Suppressor macrophage (primary cell): ENCODE measurements at regions not wholly inside any gene's neighbourhood (a gene's known extent, or its start where the extent isn't known, plus 50 kb on each side); places are given as distances from the start of the nearest gene placed in this dataset.
"Not testable (repeated sequence)": the region's sequence is repeated elsewhere in the genome, so short reads cannot be mapped to it uniquely, and the experiment has no call there.

Experiments used
- DNase-seq, 4 experiments: peaks; one replicate each; pipeline ENCODE4 v3.0.0-alpha.2; 2020 to 2022

DNA sequence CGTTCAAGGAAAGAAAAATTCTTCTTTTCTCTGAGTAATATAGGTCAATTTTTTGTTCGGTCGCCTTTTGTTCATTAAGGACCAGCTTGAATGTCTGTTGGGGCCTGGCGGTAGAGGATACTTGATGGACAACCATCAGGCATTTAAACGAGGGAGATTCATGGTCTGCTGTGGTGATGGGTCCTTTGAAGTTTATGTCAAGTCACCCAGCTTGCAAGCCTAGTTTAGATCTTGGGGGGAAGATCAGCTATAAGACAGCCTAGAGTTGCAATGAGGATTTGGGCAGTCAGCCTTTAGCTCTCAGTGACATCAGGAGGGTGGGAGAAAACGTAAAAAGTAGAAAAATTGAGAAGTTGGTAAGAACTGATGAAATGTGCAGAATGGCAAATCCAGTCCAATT is 80.2 kb upstream of the SPRY4 start:
- no peak for DNase-seq

DNA sequence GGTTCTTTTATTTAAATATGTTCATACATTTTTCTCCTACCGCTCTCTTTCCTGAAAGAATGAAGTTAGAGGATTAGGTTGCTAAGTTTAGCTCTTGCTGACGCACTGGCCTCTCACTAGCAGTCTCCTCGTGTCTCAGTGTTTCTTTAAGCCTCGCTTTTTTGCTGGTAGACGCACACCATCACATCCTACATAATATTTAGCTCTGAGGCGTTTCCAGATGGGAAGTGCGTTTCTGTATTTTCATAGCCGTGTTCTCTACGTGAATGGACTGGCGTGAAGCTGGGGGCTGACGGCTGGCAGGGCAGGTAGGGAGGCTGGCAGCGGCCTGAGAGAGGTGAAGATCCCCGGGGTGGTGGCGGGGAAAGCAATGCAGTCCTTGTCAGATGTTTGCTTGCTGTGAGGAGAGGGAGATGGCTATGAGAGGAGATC is 79.2 kb upstream of the SPRY4 start:
- no peak for DNase-seq

GRCh38 chr5:142403583-142403982 is 78.8 kb upstream of the SPRY4 start:
- no peak for DNase-seq

DNA sequence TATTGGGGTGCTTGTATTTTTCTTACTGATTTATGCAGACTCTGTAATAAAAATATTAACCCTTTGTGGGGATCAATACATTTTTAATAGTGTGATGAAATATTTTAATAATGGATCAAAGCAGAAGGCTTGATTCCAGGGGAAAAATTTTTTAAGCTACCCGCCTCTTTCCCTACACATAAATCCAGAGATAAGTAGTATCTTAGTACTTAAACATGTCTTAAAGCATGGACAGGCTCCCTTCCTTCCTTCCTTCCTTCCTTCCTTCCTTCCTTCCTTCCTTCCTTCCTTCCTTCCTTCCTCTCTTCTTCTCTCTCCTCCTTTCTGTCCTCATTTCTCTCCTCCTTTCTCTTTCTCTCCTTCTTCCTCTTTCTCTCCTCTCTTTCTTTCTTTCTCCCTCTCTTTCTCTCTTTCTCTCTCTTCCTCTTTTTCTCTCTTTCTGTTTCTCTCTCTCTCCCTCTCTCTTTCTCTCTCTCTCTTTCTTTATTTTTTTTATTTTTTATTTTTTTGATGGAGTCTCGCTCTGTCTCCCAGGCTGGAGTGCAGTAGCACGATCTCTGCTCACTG is 78.0 kb upstream of the SPRY4 start:
- no peak for DNase-seq

DNA sequence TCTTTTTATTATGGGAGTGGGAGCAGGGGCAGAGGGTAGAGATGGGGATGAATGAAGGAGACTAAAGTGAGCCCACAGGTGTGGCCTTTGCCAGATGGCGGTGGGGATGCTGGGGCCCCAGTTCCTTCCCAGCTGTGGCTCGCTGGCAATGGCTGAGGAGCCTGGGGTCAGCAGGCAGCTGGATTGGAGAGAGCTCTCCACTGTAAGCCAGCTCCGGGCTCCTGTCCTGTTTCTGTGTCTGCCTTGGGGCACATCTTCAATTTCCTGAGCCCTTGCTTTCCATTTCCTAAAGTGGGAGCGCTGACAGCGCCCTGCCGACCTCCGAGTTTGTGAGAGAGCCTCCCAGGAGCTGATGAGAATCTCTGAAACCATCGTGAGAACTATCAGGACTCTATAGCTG is 75.6 kb upstream of the SPRY4 start:
- DNase-seq = no peak

DNA sequence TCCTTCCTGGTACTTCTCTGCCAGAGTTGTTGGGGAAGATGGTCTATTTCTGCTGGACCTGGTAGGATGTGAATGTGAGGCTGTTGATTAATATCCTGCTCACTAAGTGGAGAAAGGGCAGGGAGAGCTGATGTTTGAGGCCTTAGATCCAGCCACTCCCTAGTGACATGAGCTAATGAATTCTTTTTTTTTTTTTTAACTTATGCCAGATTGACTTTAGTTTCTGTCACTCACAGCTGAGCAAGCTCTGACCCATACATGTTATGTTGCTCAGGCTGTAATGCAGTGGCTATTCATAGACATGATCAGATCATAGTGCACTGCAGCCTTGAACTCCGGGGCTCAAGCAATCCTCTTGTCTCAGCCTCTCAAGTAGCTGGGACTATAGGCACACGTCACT is 75.1 kb upstream of the SPRY4 start:
- DNase-seq = no peak

DNA sequence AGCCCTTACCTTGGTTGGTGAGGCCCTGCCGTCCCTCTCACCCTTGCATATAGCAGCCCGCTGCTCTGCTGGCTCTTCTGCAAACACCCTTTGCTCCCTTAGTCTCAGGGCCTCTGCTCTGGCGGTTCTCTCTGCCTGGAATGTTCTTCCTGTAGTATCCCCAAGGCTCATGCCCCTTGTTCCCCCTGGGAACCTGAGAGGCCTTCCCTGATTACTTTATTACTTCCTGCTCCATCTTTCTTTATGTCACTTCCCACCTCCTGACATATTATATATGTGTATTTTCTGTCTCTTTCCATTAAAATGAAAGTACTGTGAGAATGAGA is 73.9 kb upstream of the SPRY4 start:
- DNase-seq = no peak

DNA sequence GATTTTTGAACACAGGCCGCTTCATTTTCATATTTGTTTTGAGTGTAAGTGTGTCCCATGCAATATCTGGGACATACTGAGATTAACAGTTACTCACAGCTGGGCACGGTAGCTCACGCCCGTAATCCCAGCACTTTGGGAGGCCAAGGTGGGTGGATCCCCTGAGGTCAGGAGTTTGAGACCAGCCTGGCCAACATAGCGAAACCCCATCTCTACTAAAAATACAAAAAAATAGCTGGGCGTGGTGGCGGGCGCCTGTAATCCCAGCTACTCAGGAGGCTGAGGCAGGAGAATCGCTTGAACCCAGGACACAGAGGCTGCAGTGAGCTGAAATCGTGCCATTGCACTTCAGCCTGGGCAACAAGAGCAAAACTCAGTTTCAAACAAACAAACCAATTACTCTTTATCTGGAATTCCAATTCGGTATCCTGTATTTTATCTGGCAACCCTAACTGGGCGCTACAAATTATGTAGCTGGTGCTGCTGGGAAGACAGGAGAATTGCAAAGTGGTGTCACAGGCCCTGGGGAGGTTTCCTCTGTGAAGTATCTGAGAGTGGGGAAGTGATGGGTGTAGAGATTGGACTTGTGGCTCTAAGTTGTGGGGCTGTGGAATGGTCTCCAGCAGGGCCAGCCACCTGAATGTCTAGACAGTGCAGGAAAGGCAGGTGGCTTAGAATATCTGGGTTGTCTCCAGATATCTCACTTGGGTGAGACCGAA is 73.3 kb upstream of the SPRY4 start:
- DNase-seq = not testable (repeated sequence)

DNA sequence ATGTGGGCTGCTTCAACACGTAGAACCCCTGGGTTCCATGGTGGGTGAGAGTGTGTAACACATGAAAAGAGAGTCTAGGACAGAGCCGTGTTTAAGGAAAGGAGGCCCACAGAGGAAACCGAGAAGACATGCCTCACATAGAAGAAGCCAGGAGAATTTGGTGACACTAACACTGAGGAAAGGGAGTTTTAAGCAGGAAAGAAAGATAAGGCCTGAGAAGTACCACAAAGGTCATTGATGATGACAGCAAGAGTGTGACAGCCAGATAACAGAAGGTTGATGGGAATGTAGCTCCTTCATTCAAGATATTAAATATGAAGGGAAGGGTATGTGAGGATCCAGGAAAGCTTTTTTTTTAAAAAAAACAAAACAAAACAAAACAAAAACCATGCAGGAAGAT is 72.4 kb upstream of the SPRY4 start:
- no peak for DNase-seq

GRCh38 chr5:142396436-142397038 is 71.7 kb upstream of the SPRY4 start:
- no peak for DNase-seq

DNA sequence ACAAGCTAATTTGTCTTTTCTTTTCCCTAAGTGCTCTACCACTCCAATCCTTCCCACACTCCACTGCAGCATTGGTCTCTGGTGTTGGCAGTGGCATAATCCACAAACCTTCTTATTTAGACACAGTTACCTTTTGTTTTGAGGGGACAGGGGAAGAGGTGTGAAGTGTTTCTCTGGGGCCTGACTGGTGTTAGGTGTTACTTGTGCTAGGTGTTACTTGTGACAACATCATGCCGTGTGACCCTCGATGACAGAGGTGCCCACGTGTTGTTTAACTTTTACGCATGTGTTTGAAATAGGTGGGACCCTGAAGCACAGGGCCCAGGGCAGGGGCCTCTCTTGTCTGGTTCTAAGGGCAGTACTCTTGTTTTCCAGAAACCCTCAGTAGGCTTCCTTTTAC is 70.5 kb upstream of the SPRY4 start:
- no peak for DNase-seq

- DNase-seq = no peak
Observed at GRCh38 chr5:142391058-142391845, 66.4 kb upstream of the SPRY4 start.

DNA sequence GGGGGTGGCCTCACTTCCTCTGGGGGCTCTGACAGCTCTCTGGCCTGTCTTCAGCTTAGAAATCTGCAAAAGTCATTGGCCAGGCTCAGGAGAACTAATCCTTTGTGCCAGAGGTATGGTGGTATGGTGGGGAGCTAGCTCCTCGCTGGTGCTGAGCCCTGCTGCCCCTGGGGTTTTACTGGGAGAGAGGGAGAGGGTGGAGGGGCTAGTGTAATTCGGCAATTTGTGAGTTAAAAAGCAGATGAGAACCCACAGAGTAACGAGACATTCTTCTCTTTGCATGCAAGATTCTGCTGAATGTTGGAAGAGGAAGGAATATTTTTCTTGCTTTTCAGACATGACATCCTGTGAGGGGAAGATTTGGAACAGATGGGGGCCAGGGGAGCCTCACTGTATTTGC is 65.5 kb upstream of the SPRY4 start:
- DNase-seq = peak in 1 of 4 experiments; percentile 20

GRCh38 chr5:142388696-142389095 is 63.9 kb upstream of the SPRY4 start:
- peak; percentile 66 to 84 (median 75) for DNase-seq

DNA sequence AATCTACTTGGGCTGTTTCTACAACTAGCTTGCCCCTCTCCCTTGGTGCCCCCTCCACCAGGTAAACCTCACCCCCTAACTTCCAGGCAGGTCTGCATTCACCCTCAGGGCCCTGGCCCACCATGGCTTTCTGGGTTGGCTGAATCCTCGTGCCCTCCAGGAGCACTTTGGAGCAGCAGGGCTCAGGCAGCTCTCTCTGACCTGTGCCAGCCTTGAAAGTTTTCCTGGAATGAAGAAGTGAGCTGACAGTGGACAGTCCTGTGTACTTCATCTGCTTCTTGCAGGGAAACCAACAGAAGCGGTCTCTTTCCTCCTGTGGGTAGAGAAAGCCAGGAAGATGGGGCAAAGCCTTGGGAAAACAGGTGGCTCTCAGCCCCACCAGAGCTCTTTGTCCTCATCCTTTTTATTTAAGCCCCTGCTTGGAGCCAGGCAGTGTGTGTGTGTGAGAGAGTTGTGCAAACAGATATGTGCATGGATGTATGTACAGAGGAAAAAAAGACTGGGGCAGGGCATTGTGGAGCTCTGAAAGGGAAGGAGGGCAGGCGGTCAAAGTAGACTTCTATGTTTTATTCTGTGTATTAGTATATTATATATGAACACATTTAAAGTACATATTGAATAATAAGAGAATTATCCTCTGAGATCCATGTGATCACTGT is 62.3 kb upstream of the SPRY4 start:
- DNase-seq = peak in 3 of 4 experiments; percentile 18 to 34 (median 26)

GRCh38 chr5:142386137-142387023 is 61.6 kb upstream of the SPRY4 start:
- peak; percentile 59 to 76 (median 74) for DNase-seq

- no peak for DNase-seq
Observed at GRCh38 chr5:142385194-142385593, 60.4 kb upstream of the SPRY4 start.

- DNase-seq = no peak
Observed at GRCh38 chr5:142384014-142384413, 59.2 kb upstream of the SPRY4 start.

DNA sequence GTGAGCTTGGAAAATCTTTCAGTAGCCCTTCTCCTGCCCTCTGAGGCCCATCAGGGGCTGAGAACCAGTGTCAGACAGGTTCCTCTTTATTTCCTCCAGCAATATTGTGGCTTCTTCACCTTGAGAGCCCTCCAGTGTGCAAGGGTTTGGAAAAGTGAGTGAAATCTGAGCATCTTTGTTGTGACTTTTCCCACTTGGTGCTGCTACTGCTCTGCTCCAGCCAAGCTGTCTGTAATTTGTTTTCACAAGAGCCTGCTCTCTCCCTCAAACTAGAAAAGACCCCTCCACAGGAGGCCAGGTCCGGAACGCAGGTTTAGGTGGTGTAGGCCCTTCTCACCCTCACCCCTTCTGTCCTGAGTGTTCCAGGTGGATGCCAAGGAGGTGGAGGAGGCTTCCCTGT is 57.4 kb upstream of the SPRY4 start:
- DNase-seq = no peak

- no peak for DNase-seq
Observed at GRCh38 chr5:142378737-142379634, 54.2 kb upstream of the SPRY4 start.

- DNase-seq = no peak
Observed at GRCh38 chr5:142375944-142376411, 51.2 kb upstream of the SPRY4 start.
